ENCODE measurements at regions not wholly inside any gene's neighbourhood (a gene's known extent, or its start where the extent isn't known, plus 50 kb on each side); places are given as distances from the start of the nearest gene placed in this dataset.

DNA sequence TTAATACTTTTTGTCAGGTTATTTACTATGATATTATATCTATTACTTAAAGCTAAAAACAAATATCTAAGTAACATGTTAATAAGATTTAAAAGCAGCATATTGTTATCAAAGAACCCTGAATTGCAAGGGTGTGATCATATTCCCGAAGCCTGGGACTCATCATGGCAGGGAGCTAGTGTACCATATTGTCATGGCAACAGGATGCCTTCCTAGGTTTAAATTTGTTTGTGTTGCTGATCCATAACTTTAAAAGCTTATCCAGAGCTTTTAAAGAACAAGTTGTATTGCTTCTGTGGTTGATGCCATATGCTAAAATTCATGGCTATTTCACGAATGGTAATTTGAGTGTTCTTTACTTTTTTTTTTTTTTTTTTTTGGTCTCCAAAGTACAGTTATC lies 500.5 kb downstream of the NAV3 start:
- TF ChIP-seq BHLHE40 (IDR thresholded peaks at IDR 0.05; ENCODE audit: borderline replicate concordance) (no peak), FOXK2 (IDR thresholded peaks at IDR 0.05) (no peak), SP1 (IDR thresholded peaks at IDR 0.05) (no peak), FOXM1 (IDR thresholded peaks at IDR 0.05; ENCODE audit: borderline replicate concordance) (no peak), ELF4 (IDR thresholded peaks at IDR 0.05) (no peak), HDGF (IDR thresholded peaks at IDR 0.05; ENCODE audit: borderline replicate concordance) (no peak), ARNT (IDR thresholded peaks at IDR 0.05) (no peak), SUZ12 (IDR thresholded peaks at IDR 0.05) (no peak), FOXA1 (IDR thresholded peaks at IDR 0.05) (no peak)

All from HEK293T (cell line).